Immature natural killer cell (primary cell): ENCODE measurements at regions not wholly inside any gene's neighbourhood (a gene's known extent, or its start where the extent isn't known, plus 50 kb on each side); places are given as distances from the start of the nearest gene placed in this dataset.

ENCODE experiments used
- DNase-seq, 3 donors: peaks; one replicate each; pipeline ENCODE4 v3.0.0; 2022; ENCODE audit warnings: mixed read lengths in 1 of 3
- H3K27ac Mint-ChIP-seq, 6 donors: one replicate each; pipeline ENCODE4 v1.8.0; 2020; ENCODE audit warnings: mixed read lengths in 6 of 6, mild to moderate bottlenecking in 5 of 6, inconsistent platforms in 4 of 6, moderate library complexity in 3 of 6
- H3K27me3 Mint-ChIP-seq, 3 donors: one replicate each; pipeline ENCODE4 v1.8.0; 2020 to 2021; ENCODE audit warnings: low read depth in 3 of 3, mild to moderate bottlenecking in 3 of 3, mixed read lengths in 3 of 3, moderate library complexity in 3 of 3, inconsistent platforms in 1 of 3
- H3K36me3 Mint-ChIP-seq, 3 donors: one replicate each; pipeline ENCODE4 v1.8.0; 2020; ENCODE audit warnings: mixed read lengths in 3 of 3, inconsistent platforms in 2 of 3, mild to moderate bottlenecking in 2 of 3
- H3K4me1 Mint-ChIP-seq, 2 donors: one replicate each; pipeline ENCODE4 v1.8.0; 2020; ENCODE audit warnings: inconsistent platforms in 2 of 2, mild to moderate bottlenecking in 2 of 2, mixed read lengths in 2 of 2, moderate library complexity in 1 of 2
- H3K4me3 Mint-ChIP-seq, 5 donors: one replicate each; pipeline ENCODE4 v1.8.0; 2020; ENCODE audit warnings: mild to moderate bottlenecking in 5 of 5, mixed read lengths in 5 of 5, inconsistent platforms in 3 of 5, moderate library complexity in 3 of 5
- H3K9me3 Mint-ChIP-seq, 6 donors: one replicate each; pipeline ENCODE4 v1.8.0; 2020; ENCODE audit warnings: mild to moderate bottlenecking in 6 of 6, mixed read lengths in 6 of 6, inconsistent platforms in 4 of 6, moderate library complexity in 3 of 6

DNA sequence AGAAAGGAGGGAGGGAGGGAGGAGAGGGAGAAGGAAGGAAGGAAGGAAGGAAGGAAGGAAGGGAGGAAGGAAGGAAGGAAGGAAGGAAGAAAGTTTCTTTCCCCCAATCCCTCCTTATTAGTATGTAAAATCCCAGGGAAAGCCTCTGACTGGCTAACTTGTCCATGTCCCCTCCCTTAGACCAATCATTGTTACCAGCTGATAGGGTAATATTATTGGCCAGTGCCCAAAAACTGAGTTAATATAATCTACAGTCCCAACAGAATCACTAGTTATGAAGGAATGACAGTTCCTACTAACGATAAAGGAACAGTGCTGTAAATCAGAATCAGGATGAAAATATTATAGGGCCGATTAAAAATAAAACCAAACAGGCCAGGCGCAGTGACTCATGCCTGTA is 53.6 kb upstream of the CCNG1 start:
- Mint-ChIP-seq H3K36me3 (no peaks in the 10 kb centered on the region), H3K27me3 (peaks cover 0 to 4% (median 3%) of the 10 kb centered on the region in 3 donors), H3K4me3 (no peak overlapping the region), H3K9me3 (peaks cover 0 to 4% (median 0%) of the 10 kb centered on the region in 6 donors), H3K4me1 (no peaks in the 10 kb centered on the region), H3K27ac (no peak overlapping the region)
- no peak for DNase-seq

DNA sequence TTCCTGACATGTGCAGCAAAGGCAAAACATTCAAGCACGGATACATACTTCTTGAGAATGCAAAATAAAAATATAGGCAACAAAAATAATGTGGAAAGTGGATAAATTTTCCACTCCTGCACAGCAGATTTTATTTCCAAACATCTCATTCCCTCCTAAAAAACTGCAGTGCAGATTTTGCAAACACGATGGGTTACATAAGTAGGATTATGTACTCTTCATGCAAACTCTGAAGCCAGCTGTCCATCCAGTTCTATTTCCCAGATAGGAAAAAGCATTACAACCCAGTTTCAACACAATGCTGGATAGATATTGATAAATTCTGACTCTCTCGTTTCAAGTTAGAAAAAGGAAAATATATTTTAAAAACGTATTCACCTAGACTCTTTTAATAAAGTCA is 52.7 kb upstream of the CCNG1 start:
- no peaks in the 10 kb centered on the region for H3K4me1 Mint-ChIP-seq
- H3K27ac Mint-ChIP-seq: no peak overlapping the region
- DNase-seq: no peak
- H3K27me3 Mint-ChIP-seq: peaks cover 0 to 4% (median 3%) of the 10 kb centered on the region in 3 donors
- no peaks in the 10 kb centered on the region for H3K36me3 Mint-ChIP-seq
- no peak overlapping the region for H3K4me3 Mint-ChIP-seq
- peaks cover 0 to 4% (median 0%) of the 10 kb centered on the region in 6 donors for H3K9me3 Mint-ChIP-seq

DNA sequence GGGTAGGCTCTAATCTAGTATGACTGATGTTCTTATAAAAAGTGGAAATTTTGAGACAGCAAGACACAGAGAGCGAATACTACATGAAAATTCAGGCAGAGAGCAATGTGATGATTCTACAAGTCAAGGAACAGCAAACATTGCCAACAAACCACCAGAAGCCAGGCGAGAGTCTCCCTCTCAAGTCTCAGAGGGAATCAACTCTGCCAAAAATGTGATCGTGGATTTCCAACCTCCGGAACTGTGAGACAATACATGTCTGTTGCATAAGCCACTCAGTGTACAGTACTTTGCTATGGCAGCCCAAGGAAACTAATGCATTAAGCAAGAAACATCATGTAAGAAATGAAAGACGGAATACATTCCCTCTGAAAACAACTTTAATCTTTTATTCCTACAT is 52.1 kb upstream of the CCNG1 start:
- peaks cover 0 to 4% (median 4%) of the 10 kb centered on the region in 3 donors for H3K27me3 Mint-ChIP-seq
- no peaks in the 10 kb centered on the region for H3K36me3 Mint-ChIP-seq
- H3K9me3 Mint-ChIP-seq: peaks cover 0 to 2% (median under 1%) of the 10 kb centered on the region in 6 donors
- no peak overlapping the region for H3K4me3 Mint-ChIP-seq
- no peak for DNase-seq
- H3K27ac Mint-ChIP-seq: no peak overlapping the region
- no peaks in the 10 kb centered on the region for H3K4me1 Mint-ChIP-seq

DNA sequence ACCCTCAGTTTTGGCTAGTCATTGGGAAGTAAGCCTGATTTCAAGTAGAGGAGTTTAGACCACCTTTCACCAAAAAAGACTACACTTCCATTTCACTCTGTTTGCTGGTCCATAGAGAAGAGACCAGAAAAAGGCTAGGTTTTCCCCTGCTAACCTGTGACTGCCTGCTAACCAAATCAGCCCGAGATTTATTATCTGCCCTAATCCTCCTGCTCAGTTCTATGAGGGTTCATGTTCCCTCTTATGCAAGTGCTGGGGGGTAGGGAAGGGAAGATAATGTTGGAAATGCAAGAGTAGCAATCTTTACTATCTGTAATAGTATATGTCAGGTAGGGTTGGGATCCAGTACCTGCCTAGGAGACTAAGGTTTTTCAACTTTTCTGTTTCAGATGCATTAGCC is 51.6 kb upstream of the CCNG1 start:
- H3K9me3 Mint-ChIP-seq: peaks cover 0 to 5% (median 1%) of the 10 kb centered on the region in 6 donors
- no peak overlapping the region for H3K27ac Mint-ChIP-seq
- no peak overlapping the region for H3K4me3 Mint-ChIP-seq
- no peak for DNase-seq
- peaks cover 0 to 7% (median 4%) of the 10 kb centered on the region in 3 donors for H3K27me3 Mint-ChIP-seq
- H3K36me3 Mint-ChIP-seq: no peaks in the 10 kb centered on the region
- H3K4me1 Mint-ChIP-seq: no peaks in the 10 kb centered on the region

DNA sequence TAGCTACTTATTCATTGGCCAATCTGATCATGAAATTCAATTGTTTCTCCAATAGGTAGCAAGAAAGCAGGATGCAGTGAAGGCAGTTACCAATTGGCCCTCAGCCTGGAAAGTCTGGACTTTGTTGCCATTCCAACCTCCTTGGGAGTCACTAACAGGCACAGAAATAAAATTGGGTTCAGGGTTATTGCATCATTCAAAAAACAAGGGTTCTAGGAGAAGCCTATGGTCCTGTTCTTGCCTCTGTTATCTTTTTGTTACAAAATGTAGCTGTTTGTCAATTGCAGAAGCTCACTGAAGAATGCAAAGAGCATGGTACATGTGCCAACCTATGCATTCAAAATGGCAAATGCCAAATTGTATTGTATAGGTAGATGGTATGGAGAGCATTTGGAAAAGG is 51.0 kb upstream of the CCNG1 start:
- Mint-ChIP-seq H3K4me1 (no peaks in the 10 kb centered on the region), H3K4me3 (no peak overlapping the region), H3K36me3 (no peaks in the 10 kb centered on the region), H3K9me3 (peaks cover 0 to 7% (median 2%) of the 10 kb centered on the region in 6 donors), H3K27ac (no peak overlapping the region), H3K27me3 (peaks cover 0 to 10% (median 4%) of the 10 kb centered on the region in 3 donors)
- no peak for DNase-seq

DNA sequence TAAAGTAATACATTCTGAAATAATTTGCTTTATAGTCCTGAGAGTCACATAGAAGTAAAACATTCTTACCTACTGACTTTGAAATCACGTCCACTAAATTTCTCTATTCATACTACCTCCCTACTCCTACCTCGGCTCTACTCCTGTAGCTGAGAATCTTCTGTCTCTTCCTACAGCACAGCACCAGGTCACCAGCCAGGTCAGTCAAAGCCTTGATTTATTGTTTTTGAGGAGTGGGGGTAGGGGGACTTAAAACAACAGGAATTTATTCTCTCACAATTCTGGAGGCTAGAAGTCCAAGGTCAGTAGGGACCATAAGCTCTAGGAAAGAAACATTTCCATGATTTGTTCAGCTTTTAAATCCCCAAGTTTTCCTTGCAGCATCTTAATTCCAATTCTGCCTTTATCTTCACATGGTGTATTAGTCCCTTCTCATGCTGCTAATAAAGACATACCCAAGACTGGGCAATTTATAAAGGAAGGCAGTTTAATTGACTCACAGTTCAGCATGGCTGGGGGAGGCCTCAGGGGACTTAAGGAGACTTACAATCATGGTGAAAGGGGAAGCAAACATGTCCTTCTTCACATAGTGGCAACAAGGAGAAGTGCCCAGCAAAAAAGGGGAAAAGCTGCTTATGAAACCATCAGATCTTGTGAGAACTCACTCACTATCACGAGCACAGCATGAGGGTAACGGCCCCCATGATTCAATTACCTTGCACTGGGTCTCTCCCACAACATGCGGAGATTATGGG is 49.6 kb upstream of the CCNG1 start:
- Mint-ChIP-seq H3K4me3 (no peak overlapping the region), H3K4me1 (no peaks in the 10 kb centered on the region), H3K27ac (no peak overlapping the region), H3K36me3 (no peaks in the 10 kb centered on the region), H3K9me3 (peaks cover 0 to 10% (median under 1%) of the 10 kb centered on the region in 6 donors), H3K27me3 (peaks cover 0 to 14% (median 3%) of the 10 kb centered on the region in 3 donors)
- no peak for DNase-seq
